ENCODE measurements at regions not wholly inside any gene's neighbourhood (a gene's known extent, or its start where the extent isn't known, plus 50 kb on each side); places are given as distances from the start of the nearest gene placed in this dataset.

- Mint-ChIP-seq H3K4me1 (no peaks in the 10 kb centered on the region), H3K27ac (no peak overlapping the region), H3K36me3 (ENCODE audit: low read depth) (no peaks in the 10 kb centered on the region), H3K9me3 (no peaks in the 10 kb centered on the region), H3K4me3 (no peak overlapping the region), H3K27me3 (ENCODE audit: low read depth) (no peaks in the 10 kb centered on the region)
- TF ChIP-seq, protein P1, sequence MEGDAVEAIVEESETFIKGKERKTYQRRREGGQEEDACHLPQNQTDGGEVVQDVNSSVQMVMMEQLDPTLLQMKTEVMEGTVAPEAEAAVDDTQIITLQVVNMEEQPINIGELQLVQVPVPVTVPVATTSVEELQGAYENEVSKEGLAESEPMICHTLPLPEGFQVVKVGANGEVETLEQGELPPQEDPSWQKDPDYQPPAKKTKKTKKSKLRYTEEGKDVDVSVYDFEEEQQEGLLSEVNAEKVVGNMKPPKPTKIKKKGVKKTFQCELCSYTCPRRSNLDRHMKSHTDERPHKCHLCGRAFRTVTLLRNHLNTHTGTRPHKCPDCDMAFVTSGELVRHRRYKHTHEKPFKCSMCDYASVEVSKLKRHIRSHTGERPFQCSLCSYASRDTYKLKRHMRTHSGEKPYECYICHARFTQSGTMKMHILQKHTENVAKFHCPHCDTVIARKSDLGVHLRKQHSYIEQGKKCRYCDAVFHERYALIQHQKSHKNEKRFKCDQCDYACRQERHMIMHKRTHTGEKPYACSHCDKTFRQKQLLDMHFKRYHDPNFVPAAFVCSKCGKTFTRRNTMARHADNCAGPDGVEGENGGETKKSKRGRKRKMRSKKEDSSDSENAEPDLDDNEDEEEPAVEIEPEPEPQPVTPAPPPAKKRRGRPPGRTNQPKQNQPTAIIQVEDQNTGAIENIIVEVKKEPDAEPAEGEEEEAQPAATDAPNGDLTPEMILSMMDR (IDR thresholded peaks at IDR 0.05; ENCODE audit: unreplicated experiment in 3 of 3), result no peak
These were observed 895.2 kb upstream of the USP15 start for GRCh38 chr12:61365001-61365400.

- Mint-ChIP-seq H3K4me1 (no peaks in the 10 kb centered on the region), H3K9me3 (no peaks in the 10 kb centered on the region), H3K27me3 (ENCODE audit: low read depth) (no peaks in the 10 kb centered on the region), H3K27ac (no peak overlapping the region), H3K4me3 (no peak overlapping the region), H3K36me3 (ENCODE audit: low read depth) (no peaks in the 10 kb centered on the region)
- TF ChIP-seq, protein P1 (IDR thresholded peaks at IDR 0.05; ENCODE audit: unreplicated experiment in 3 of 3), result no peak
These were observed 892.9 kb upstream of the USP15 start for GRCh38 chr12:61367281-61367785.

DNA sequence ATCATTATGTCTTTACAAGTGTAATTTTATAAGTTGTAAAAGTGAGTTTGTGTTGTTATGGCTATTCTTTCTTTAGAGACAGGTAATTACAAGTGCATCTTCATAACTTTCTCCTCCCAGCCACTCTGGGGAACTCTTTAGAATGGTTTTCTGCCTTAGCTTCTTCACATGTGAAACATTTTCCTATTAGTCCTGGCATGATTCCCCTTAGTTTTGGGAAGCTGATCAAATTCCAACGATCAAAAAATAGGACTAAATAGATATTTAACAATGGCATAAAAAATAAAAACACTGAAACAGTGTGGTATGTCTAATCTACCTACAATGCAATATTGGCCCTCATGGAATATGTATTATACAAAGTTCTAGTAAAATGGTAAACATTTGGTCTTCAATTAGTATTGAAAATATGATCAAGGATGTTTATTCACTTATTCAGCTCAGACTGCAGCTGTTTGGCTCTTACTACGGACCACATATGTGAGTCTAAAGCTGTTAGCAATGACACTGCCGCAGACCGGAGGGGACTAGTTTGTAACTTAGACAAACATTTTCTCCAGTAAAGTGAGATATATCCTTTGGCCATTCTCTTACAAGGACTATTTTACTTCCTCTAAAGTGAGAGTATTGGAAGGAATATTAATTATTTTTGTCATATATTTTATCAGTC is 890.8 kb upstream of the USP15 start:
- no peaks in the 10 kb centered on the region for H3K4me1 Mint-ChIP-seq
- no peak overlapping the region for H3K27ac Mint-ChIP-seq
- H3K27me3 Mint-ChIP-seq (ENCODE audit: low read depth), result no peaks in the 10 kb centered on the region
- TF ChIP-seq, protein P1 (IDR thresholded peaks at IDR 0.05; ENCODE audit: unreplicated experiment in 3 of 3), result no peak
- H3K4me3 Mint-ChIP-seq, result no peak overlapping the region
- no peaks in the 10 kb centered on the region for H3K36me3 Mint-ChIP-seq (ENCODE audit: low read depth)
- H3K9me3 Mint-ChIP-seq, result no peaks in the 10 kb centered on the region

DNA sequence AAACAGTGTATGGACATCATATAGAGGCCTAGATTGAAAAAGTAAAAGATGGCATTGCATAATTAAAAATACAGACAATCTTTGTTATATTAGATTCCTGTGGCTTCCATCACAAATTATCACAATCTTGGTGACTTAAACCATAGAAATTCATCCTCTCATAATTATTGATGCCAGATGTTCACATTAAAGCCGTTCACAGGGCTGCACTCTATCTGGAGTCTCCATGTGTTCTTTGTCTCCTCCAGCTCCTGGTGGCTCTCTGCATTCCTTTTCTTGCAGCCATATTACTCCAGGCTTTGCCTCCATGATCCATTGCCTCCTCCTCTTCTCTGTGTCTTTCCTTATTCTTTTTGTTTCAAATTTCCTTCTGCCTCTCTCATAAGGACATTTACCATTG is 875.7 kb upstream of the USP15 start:
- Mint-ChIP-seq H3K27ac (no peak overlapping the region), H3K27me3 (ENCODE audit: low read depth) (no peaks in the 10 kb centered on the region), H3K4me3 (no peak overlapping the region), H3K9me3 (peaks cover 18% of the 10 kb centered on the region), H3K4me1 (no peaks in the 10 kb centered on the region), H3K36me3 (ENCODE audit: low read depth) (no peaks in the 10 kb centered on the region)
- TF ChIP-seq, protein P1 (IDR thresholded peaks at IDR 0.05; ENCODE audit: unreplicated experiment in 3 of 3), result no peak

DNA sequence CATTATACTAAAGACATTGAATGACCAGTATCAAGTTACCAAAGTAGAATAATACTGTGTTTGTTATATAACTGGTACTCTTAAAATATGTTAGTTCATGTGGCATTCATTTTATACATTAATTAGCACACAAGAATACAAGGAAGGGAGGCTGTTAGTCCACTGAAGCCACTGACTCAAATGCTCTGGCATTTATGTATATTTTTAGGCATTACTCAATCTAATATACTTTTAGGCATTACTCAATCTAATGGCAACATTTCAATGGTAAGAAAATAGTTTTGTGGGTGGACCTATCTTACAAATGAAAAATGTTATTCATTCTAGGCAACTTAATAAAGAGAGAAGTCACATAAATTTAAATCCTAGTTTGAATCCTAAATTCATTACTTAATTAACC is 874.4 kb upstream of the USP15 start:
- TF ChIP-seq, protein P1 (IDR thresholded peaks at IDR 0.05; ENCODE audit: unreplicated experiment in 3 of 3), result no peak
- H3K27ac Mint-ChIP-seq, result no peak overlapping the region
- no peak overlapping the region for H3K4me3 Mint-ChIP-seq

DNA sequence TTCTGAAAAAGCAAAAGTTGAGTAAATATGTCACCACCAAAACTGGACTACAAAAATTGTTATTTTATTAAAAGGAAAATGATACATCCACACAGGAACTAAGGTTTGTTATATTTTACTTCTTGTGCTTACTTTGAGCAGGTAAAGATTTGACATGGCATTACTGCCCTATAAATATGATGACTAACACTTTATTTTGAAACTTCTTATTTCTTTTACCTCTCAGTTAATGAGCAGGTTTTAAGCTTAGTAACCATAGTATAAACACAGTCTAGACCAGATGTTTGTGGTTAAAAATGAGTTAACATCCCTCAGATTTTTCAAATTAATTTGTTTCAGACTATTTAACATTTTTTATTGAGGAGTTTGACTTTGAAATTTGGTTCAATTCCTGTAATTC is 862.5 kb upstream of the USP15 start:
- no peak overlapping the region for H3K4me3 Mint-ChIP-seq
- no peak overlapping the region for H3K27ac Mint-ChIP-seq
- no peaks in the 10 kb centered on the region for H3K27me3 Mint-ChIP-seq (ENCODE audit: low read depth)
- no peaks in the 10 kb centered on the region for H3K9me3 Mint-ChIP-seq
- H3K36me3 Mint-ChIP-seq (ENCODE audit: low read depth), result no peaks in the 10 kb centered on the region
- H3K4me1 Mint-ChIP-seq, result no peaks in the 10 kb centered on the region
- TF ChIP-seq, protein P1 (IDR thresholded peaks at IDR 0.05; ENCODE audit: unreplicated experiment in 3 of 3), result no peak

More for the DNA sequence above, 874.4 kb upstream of the USP15 start:
- peaks cover 22% of the 10 kb centered on the region for H3K9me3 Mint-ChIP-seq
- no peaks in the 10 kb centered on the region for H3K36me3 Mint-ChIP-seq (ENCODE audit: low read depth)
- H3K27me3 Mint-ChIP-seq (ENCODE audit: low read depth), result no peaks in the 10 kb centered on the region
- no peaks in the 10 kb centered on the region for H3K4me1 Mint-ChIP-seq

Data from nephron (organoid).